RWPE1 (cell line): ENCODE measurements at regions not wholly inside any gene's neighbourhood (a gene's known extent, or its start where the extent isn't known, plus 50 kb on each side); places are given as distances from the start of the nearest gene placed in this dataset.

ENCODE experiments used
- CTCF ChIA-PET: fragments of 350-600 bp; sonication (Branson Sonifier 250); formaldehyde crosslinking; extraction: SDS; loops from one replicate; lab custom pipeline; 2021; lab: Yijun Ruan, JAX
- POLR2A ChIA-PET: fragments of 400-600 bp; formaldehyde crosslinking; extraction: SDS; loops from one replicate; lab custom pipeline; 2020; ENCODE audit warnings: antibody characterized with exemption; ENCODE audit not compliant: low non-redundant PET; lab: Yijun Ruan, JAX
- DNase-seq: peaks from one replicate; pipeline ENCODE4 v3.0.0; 2012; ENCODE audit warnings: low spot score
- H3K27ac ChIP-seq: fragments of 450-650 bp; 2 replicates; pipeline ENCODE4 v1.5.1; 2017
- TF ChIP-seq, protein P1 (sequence below): fragments of 450-650 bp; conservative IDR thresholded peaks from 2 replicates; pipeline ENCODE4 v1.5.1; 2017; ENCODE audit warnings: low read depth, mild to moderate bottlenecking

DNA sequence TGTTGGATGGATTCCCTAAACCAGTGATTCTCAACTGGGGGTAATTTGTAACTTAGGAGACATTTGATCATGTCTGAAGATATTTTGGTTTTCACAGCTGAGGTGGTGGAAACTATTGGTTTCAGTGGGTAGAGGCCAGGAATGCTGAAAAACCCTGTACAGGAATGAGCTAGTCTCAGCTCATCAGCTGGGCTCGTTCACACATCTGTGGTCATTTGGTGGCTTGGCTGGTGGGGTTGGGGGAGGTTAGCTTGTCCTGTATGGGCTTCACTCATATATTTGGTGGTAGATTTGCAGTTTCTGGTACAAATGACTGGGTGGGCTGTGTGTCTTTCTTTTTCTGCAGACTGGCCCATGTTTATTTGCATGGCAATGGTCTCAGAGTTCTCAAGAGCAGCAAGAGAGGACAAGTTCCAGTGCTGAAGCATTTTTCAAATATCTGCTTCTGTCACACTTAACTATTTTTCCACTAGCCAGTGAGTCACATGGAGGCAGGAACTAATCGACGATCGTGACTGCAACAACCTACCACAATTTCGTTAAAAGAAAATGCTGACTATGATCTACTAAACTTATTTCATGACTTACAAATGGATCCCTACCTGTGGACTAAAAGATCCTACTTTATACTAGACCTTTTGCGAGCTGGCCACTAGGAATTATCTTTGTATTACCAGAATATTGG lies 321.7 kb upstream of the PLXNA2 start:
- DNase-seq: no peak
- TF ChIP-seq, protein P1, sequence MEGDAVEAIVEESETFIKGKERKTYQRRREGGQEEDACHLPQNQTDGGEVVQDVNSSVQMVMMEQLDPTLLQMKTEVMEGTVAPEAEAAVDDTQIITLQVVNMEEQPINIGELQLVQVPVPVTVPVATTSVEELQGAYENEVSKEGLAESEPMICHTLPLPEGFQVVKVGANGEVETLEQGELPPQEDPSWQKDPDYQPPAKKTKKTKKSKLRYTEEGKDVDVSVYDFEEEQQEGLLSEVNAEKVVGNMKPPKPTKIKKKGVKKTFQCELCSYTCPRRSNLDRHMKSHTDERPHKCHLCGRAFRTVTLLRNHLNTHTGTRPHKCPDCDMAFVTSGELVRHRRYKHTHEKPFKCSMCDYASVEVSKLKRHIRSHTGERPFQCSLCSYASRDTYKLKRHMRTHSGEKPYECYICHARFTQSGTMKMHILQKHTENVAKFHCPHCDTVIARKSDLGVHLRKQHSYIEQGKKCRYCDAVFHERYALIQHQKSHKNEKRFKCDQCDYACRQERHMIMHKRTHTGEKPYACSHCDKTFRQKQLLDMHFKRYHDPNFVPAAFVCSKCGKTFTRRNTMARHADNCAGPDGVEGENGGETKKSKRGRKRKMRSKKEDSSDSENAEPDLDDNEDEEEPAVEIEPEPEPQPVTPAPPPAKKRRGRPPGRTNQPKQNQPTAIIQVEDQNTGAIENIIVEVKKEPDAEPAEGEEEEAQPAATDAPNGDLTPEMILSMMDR: no peak
- POLR2A ChIA-PET: no interaction called here
- no peak overlapping the region for H3K27ac ChIP-seq
- CTCF ChIA-PET: no interaction called here

GRCh38 chr1:208569181-208569580 lies 325.0 kb upstream of the PLXNA2 start:
- POLR2A ChIA-PET: no interaction called here
- TF ChIP-seq, protein P1: no peak
- peak; percentile 30 for DNase-seq
- no peak overlapping the region for H3K27ac ChIP-seq
- CTCF ChIA-PET: no interaction called here

DNA sequence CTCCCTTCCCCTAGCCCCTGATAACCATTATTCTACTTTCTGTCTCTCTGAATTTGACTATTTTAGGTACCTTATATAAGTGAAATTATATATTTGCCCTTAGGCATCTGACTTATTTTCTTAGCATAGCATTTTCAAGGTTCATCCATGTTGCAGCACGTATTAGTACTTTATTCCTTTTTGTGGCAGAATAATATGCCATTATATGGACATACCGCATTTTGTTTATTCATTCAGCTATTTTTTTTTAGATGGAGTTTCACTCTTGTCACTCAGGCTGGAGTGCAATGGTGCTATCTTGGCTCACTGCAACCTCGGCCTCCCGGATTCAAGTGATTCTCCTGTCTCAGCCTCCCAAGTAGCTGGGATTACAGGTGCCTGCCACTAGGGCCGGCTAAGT lies 326.2 kb upstream of the PLXNA2 start:
- CTCF ChIA-PET: interaction anchor here (0.6 kb wide), 2 partner anchors 14 to 153 kb away, joined by 3 read pairs; no protein-coding TSS in a partner anchor
- POLR2A ChIA-PET: no interaction called here
- DNase-seq: no peak
- TF ChIP-seq, protein P1: no peak
- no peak overlapping the region for H3K27ac ChIP-seq

GRCh38 chr1:208576425-208576824 lies 332.2 kb upstream of the PLXNA2 start:
- TF ChIP-seq, protein P1: no peak
- DNase-seq: no peak
- POLR2A ChIA-PET: no interaction called here
- no peak overlapping the region for H3K27ac ChIP-seq
- CTCF ChIA-PET: no interaction called here

GRCh38 chr1:208577381-208577905 lies 333.3 kb upstream of the PLXNA2 start:
- CTCF ChIA-PET: no interaction called here
- H3K27ac ChIP-seq: no peak overlapping the region
- TF ChIP-seq, protein P1: no peak
- no peak for DNase-seq
- POLR2A ChIA-PET: no interaction called here

DNA sequence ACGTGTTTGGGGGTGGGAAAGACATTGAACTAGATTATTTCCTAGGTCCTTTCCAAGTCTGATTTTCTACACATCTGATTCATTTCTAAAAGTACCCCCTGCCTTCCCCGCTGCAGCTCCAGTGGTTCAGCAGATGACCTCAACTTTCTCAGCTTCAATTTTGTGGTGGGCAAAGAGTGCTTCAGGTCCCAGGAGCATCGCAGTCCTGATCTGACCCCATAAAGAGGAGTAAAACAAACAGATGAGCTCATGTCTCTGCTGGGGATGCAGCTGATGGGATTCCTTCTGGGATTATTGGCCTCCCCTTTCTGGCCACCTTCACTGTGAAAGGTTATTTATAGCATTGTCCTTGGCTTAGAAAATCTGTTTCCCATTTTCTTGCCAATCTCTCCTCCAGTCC lies 337.0 kb upstream of the PLXNA2 start:
- no peak for DNase-seq
- CTCF ChIA-PET: no interaction called here
- POLR2A ChIA-PET: no interaction called here
- H3K27ac ChIP-seq: no peak overlapping the region
- TF ChIP-seq, protein P1: no peak
